OCI-LY7 (cell line): ENCODE measurements at regions not wholly inside any gene's neighbourhood (a gene's known extent, or its start where the extent isn't known, plus 50 kb on each side); places are given as distances from the start of the nearest gene placed in this dataset.

Experiments
- BruUV-seq: library from RNA; stranded (reverse); fragments of 400-500 nt; replicated peaks from 2 replicates; lab custom pipeline; 2021; lab: Mats Ljungman, UMichigan
- CTCF ChIA-PET: fragments of 300-600 bp; sonication (Branson Sonifier 250); formaldehyde crosslinking; loops from one replicate; lab custom pipeline; 2022; ENCODE audit warnings: antibody characterized with exemption; ENCODE audit not compliant: unreplicated experiment; lab: Charles Lee
- POLR2A ChIA-PET: fragments of 300-600 bp; sonication (Branson Sonifier 250); formaldehyde crosslinking; loops from one replicate; lab custom pipeline; 2022; ENCODE audit warnings: antibody characterized with exemption; lab: Charles Lee
- DNase-seq: peaks from one replicate; pipeline ENCODE4 v3.0.0-alpha.2; 2015; ENCODE audit warnings: low spot score
- H2AFZ ChIP-seq: fragments of 200-600 bp; sonication (generic), shearing (Covaris generic); 2 replicates; pipeline ENCODE4 v1.6.1; 2014; ENCODE audit warnings: mild to moderate bottlenecking, antibody characterized with exemption, low read length, moderate library complexity
- H3K27ac ChIP-seq: fragments of 200-600 bp; sonication (generic); 2 replicates; pipeline ENCODE4 v1.5.1; 2014; ENCODE audit warnings: mixed run types, low read depth, mild to moderate bottlenecking, moderate library complexity, low read length, inconsistent platforms; ENCODE audit not compliant: poor library complexity, severe bottlenecking
- H3K36me3 ChIP-seq: fragments of 200-600 bp; sonication (generic); 2 replicates; pipeline ENCODE4 v1.6.1; 2014; ENCODE audit warnings: mild to moderate bottlenecking, antibody characterized with exemption, low read length, moderate library complexity, mixed read lengths; ENCODE audit not compliant: insufficient read depth
- H3K4me1 ChIP-seq: fragments of 200-600 bp; sonication (generic); 2 replicates; pipeline ENCODE4 v1.5.1; 2014; ENCODE audit warnings: mild to moderate bottlenecking, low read length; ENCODE audit not compliant: insufficient read depth, poor library complexity, severe bottlenecking
- H3K4me2 ChIP-seq: fragments of 200-600 bp; sonication (generic); 2 replicates; pipeline ENCODE4 v1.6.1; 2014; ENCODE audit warnings: mild to moderate bottlenecking, low read length
- H3K4me3 ChIP-seq: fragments of 200-600 bp; sonication (generic); 2 replicates; pipeline ENCODE4 v1.5.1; 2014; ENCODE audit warnings: mild to moderate bottlenecking, low read depth, low read length; ENCODE audit not compliant: poor library complexity, severe bottlenecking
- H3K79me2 ChIP-seq: fragments of 200-600 bp; sonication (generic); 2 replicates; pipeline ENCODE4 v1.6.1; 2016; ENCODE audit warnings: low read depth, mild to moderate bottlenecking, low read length, moderate library complexity, mixed read lengths; ENCODE audit not compliant: insufficient read depth
- H3K9me2 ChIP-seq: fragments of 200-600 bp; sonication (generic); 2 replicates; pipeline ENCODE4 v1.6.1; 2016; ENCODE audit warnings: mild to moderate bottlenecking, low read length, mixed read lengths; ENCODE audit not compliant: insufficient read depth
- H3K9me3 ChIP-seq: fragments of 200-600 bp; sonication (generic); 2 replicates; pipeline ENCODE4 v1.6.1; 2014; ENCODE audit warnings: mild to moderate bottlenecking, mixed run types, low read length, mixed read lengths
- H4K20me1 ChIP-seq: fragments of 200-600 bp; sonication (generic); 2 replicates; pipeline ENCODE4 v1.6.1; 2014; ENCODE audit warnings: mild to moderate bottlenecking, antibody characterized with exemption, low read length, moderate library complexity, mixed read lengths; ENCODE audit not compliant: insufficient read depth
- CTCF ChIP-seq: fragments of 200-600 bp; sonication (generic); conservative IDR thresholded peaks from 2 replicates; pipeline ENCODE4 v1.5.1; 2014; ENCODE audit warnings: mild to moderate bottlenecking, antibody characterized with exemption, low read length, moderate library complexity, mixed read lengths
- EZH2phosphoT487 ChIP-seq: fragments of 200-600 bp; sonication (generic); IDR thresholded peaks from 2 replicates; pipeline ENCODE4 v1.6.1; 2018; ENCODE audit warnings: low read depth, borderline replicate concordance, mild to moderate bottlenecking, mixed run types, antibody characterized with exemption, low read length, moderate library complexity, mixed read lengths
- intact Hi-C: fragments of 100-400 bp; cut with micrococcal nuclease; formaldehyde crosslinking; loops from one replicate; pipeline ENCODE4 v1.10.0; 2022; ENCODE audit not compliant: unreplicated experiment

GRCh38 chr7:22589641-22590201, 89.7 kb upstream of the STEAP1B start:
- no peaks in the 10 kb centered on the region for H3K36me3 ChIP-seq
- no peak for TF ChIP-seq CTCF
- H3K27ac ChIP-seq, result no peak overlapping the region
- no peak overlapping the region for H2AFZ ChIP-seq
- no peaks in the 10 kb centered on the region for H3K79me2 ChIP-seq
- no peaks in the 10 kb centered on the region for H3K9me2 ChIP-seq
- CTCF ChIA-PET, result no interaction called here
- BruUV-seq, result no TSS peak
- no peak for DNase-seq
- H3K4me3 ChIP-seq, result no peak overlapping the region
- no peaks in the 10 kb centered on the region for H3K9me3 ChIP-seq
- H4K20me1 ChIP-seq, result no peaks in the 10 kb centered on the region
- POLR2A ChIA-PET, result interaction anchor here (0.7 to 1.2 kb wide), 3 partner anchors 15 to 209 kb away, joined by 3 to 6 read pairs (median 3); no protein-coding TSS in a partner anchor
- no peak overlapping the region for H3K4me2 ChIP-seq
- intact Hi-C loops, result no loop called here
- H3K4me1 ChIP-seq, result no peaks in the 10 kb centered on the region

DNA sequence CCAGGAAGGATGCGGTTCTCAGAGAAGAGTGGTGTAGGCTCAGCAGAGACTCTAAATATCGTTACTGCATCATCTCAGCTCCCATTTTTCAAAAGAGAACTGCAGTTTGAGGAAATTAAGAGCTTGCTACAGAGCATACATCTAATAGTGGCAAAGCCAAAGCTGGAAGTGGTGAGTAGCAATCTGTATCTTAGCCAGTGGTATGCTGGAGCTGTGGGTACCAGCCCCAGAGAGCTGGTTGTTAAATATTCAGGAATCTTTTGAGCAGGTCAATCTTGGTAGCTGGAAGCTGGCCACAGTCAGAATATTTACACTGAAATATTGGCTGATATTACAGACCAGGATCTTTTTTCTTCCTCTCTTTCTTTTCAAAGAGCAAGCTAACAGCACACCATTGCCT, 88.4 kb upstream of the STEAP1B start:
- Histone ChIP-seq H3K4me1 (peaks cover 4% of the 10 kb centered on the region), H4K20me1 (no peaks in the 10 kb centered on the region), H2AFZ (no peak overlapping the region), H3K27ac (no peak overlapping the region), H3K4me2 (no peak overlapping the region), H3K9me3 (no peaks in the 10 kb centered on the region), H3K36me3 (no peaks in the 10 kb centered on the region), H3K4me3 (no peak overlapping the region), H3K79me2 (no peaks in the 10 kb centered on the region), H3K9me2 (no peaks in the 10 kb centered on the region)
- no peak for DNase-seq
- POLR2A ChIA-PET, result interaction anchor here (0.6 to 1.2 kb wide), 3 partner anchors 13 to 138 kb away, joined by 3 to 4 read pairs (median 3); partner anchors contain the start of gene IL6
- TF ChIP-seq CTCF, result no peak
- TF ChIP-seq EZH2phosphoT487, result no peak
- BruUV-seq, result no TSS peak
- CTCF ChIA-PET, result no interaction called here
- intact Hi-C loops, result no loop called here

DNA sequence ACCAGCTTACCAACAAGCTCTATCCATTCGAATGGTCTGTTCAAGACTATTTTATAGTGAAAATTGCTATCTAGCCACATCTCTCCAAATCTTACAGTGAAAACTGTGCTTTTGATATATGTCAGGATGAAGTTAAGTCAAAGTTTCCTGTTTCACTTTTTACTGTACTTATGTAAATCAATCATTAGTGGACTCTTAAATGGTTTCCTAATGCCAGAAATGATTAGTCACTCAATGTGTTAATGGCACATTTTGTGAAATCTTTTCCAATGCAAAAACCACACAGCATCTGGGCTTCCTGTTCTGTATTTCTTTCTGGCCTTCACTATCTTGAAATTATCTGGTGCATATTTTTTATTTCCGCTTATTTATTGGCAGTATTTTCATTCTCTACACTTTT, 87.3 kb upstream of the STEAP1B start:
- TF ChIP-seq CTCF, result no peak
- TF ChIP-seq EZH2phosphoT487, result no peak
- CTCF ChIA-PET, result no interaction called here
- Histone ChIP-seq H3K36me3 (no peaks in the 10 kb centered on the region), H3K4me2 (no peak overlapping the region), H3K79me2 (no peaks in the 10 kb centered on the region), H3K9me3 (no peaks in the 10 kb centered on the region), H3K27ac (no peak overlapping the region), H3K4me3 (no peak overlapping the region), H3K4me1 (peaks cover 4% of the 10 kb centered on the region), H4K20me1 (no peaks in the 10 kb centered on the region), H3K9me2 (no peaks in the 10 kb centered on the region), H2AFZ (no peak overlapping the region)
- POLR2A ChIA-PET, result interaction anchor here (1.0 kb wide), 1 partner anchor 84 kb away, joined by 3 read pairs; no protein-coding TSS in a partner anchor
- DNase-seq, result no peak
- intact Hi-C loops, result no loop called here
- no TSS peak for BruUV-seq
